ENCODE measurements at regions not wholly inside any gene's neighbourhood (a gene's known extent, or its start where the extent isn't known, plus 50 kb on each side); places are given as distances from the start of the nearest gene placed in this dataset.
"Not testable (repeated sequence)": the region's sequence is repeated elsewhere in the genome, so short reads cannot be mapped to it uniquely, and the experiment has no call there.

GRCh38 chr3:22843854-22844253 is 359.3 kb upstream of the UBE2E2 start:
- Mint-ChIP-seq H3K27me3 (ENCODE audit: low read depth in 3 of 3) (peaks cover 0 to 3% (median 2%) of the 10 kb centered on the region in 3 donors), H3K4me1 (no peaks in the 10 kb centered on the region), H3K27ac (no peak overlapping the region), H3K4me3 (no peak overlapping the region), H3K36me3 (no peaks in the 10 kb centered on the region), H3K9me3 (peaks cover 0 to 27% (median 5%) of the 10 kb centered on the region in 6 donors)
- no peak for DNase-seq

GRCh38 chr3:22846566-22846965 is 356.6 kb upstream of the UBE2E2 start:
- no peaks in the 10 kb centered on the region for H3K27me3 Mint-ChIP-seq (ENCODE audit: low read depth in 3 of 3)

GRCh38 chr3:22849583-22849982 is 353.5 kb upstream of the UBE2E2 start:
- not testable (repeated sequence) for H3K27ac Mint-ChIP-seq; H3K4me1 Mint-ChIP-seq; H3K27me3 Mint-ChIP-seq (ENCODE audit: low read depth in 3 of 3); H3K4me3 Mint-ChIP-seq; H3K36me3 Mint-ChIP-seq; DNase-seq
- H3K9me3 Mint-ChIP-seq, result peaks cover 0 to 17% (median 5%) of the 10 kb centered on the region in 6 donors

More at GRCh38 chr3:22846566-22846965, 356.6 kb upstream of the UBE2E2 start:
- DNase-seq, result no peak
- Mint-ChIP-seq H3K9me3 (peaks cover 0 to 27% (median 6%) of the 10 kb centered on the region in 6 donors), H3K4me1 (no peaks in the 10 kb centered on the region), H3K27ac (no peak overlapping the region), H3K36me3 (no peaks in the 10 kb centered on the region), H3K4me3 (no peak overlapping the region)

GRCh38 chr3:22856811-22857210 is 346.3 kb upstream of the UBE2E2 start:
- peaks cover 2 to 14% (median 5%) of the 10 kb centered on the region in 6 donors for H3K9me3 Mint-ChIP-seq
- no peak overlapping the region for H3K4me3 Mint-ChIP-seq
- H3K36me3 Mint-ChIP-seq, result no peaks in the 10 kb centered on the region
- no peaks in the 10 kb centered on the region for H3K4me1 Mint-ChIP-seq
- no peak for DNase-seq
- H3K27me3 Mint-ChIP-seq (ENCODE audit: low read depth in 3 of 3), result no peaks in the 10 kb centered on the region
- H3K27ac Mint-ChIP-seq, result no peak overlapping the region

- Mint-ChIP-seq H3K27me3 (ENCODE audit: low read depth in 3 of 3) (no peaks in the 10 kb centered on the region), H3K9me3 (peaks cover 0 to 10% (median 3%) of the 10 kb centered on the region in 6 donors), H3K36me3 (no peaks in the 10 kb centered on the region), H3K4me1 (no peaks in the 10 kb centered on the region), H3K27ac (no peak overlapping the region), H3K4me3 (no peak overlapping the region)
- no peak for DNase-seq
These were observed 344.6 kb upstream of the UBE2E2 start for GRCh38 chr3:22858486-22858885.

GRCh38 chr3:22859618-22860017 is 343.5 kb upstream of the UBE2E2 start:
- H3K27ac Mint-ChIP-seq, result no peak overlapping the region
- no peak for DNase-seq
- peaks cover 0 to 16% (median 3%) of the 10 kb centered on the region in 6 donors for H3K9me3 Mint-ChIP-seq
- H3K36me3 Mint-ChIP-seq, result no peaks in the 10 kb centered on the region
- no peak overlapping the region for H3K4me3 Mint-ChIP-seq
- no peaks in the 10 kb centered on the region for H3K4me1 Mint-ChIP-seq
- H3K27me3 Mint-ChIP-seq (ENCODE audit: low read depth in 3 of 3), result peaks cover 0 to 2% (median 0%) of the 10 kb centered on the region in 3 donors

- Mint-ChIP-seq H3K36me3 (no peaks in the 10 kb centered on the region), H3K27ac (no peak overlapping the region), H3K4me1 (no peaks in the 10 kb centered on the region), H3K9me3 (peaks cover 0 to 11% (median 3%) of the 10 kb centered on the region in 6 donors), H3K4me3 (no peak overlapping the region), H3K27me3 (ENCODE audit: low read depth in 3 of 3) (peaks cover 0 to 4% (median 2%) of the 10 kb centered on the region in 3 donors)
- no peak for DNase-seq
These were observed 341.7 kb upstream of the UBE2E2 start for GRCh38 chr3:22861426-22861825.

- no peaks in the 10 kb centered on the region for H3K36me3 Mint-ChIP-seq
- no peaks in the 10 kb centered on the region for H3K4me1 Mint-ChIP-seq
- peaks cover 0 to 4% (median 2%) of the 10 kb centered on the region in 3 donors for H3K27me3 Mint-ChIP-seq (ENCODE audit: low read depth in 3 of 3)
- H3K9me3 Mint-ChIP-seq, result peaks cover 0 to 6% (median 3%) of the 10 kb centered on the region in 6 donors
- no peak overlapping the region for H3K27ac Mint-ChIP-seq
- H3K4me3 Mint-ChIP-seq, result no peak overlapping the region
- no peak for DNase-seq
These were observed 341.0 kb upstream of the UBE2E2 start for GRCh38 chr3:22862111-22862510.

GRCh38 chr3:22882834-22883233 is 320.3 kb upstream of the UBE2E2 start:
- H3K27ac Mint-ChIP-seq; H3K4me1 Mint-ChIP-seq; H3K36me3 Mint-ChIP-seq; H3K27me3 Mint-ChIP-seq (ENCODE audit: low read depth in 3 of 3); H3K4me3 Mint-ChIP-seq; DNase-seq: not testable (repeated sequence)
- peaks cover 0 to 10% (median 2%) of the 10 kb centered on the region in 6 donors for H3K9me3 Mint-ChIP-seq

- Mint-ChIP-seq H3K36me3 (no peaks in the 10 kb centered on the region), H3K4me3 (no peak overlapping the region), H3K4me1 (no peaks in the 10 kb centered on the region), H3K27me3 (ENCODE audit: low read depth in 3 of 3) (peaks cover 0 to 1% (median 0%) of the 10 kb centered on the region in 3 donors), H3K27ac (no peak overlapping the region), H3K9me3 (peaks cover 0 to 10% (median 2%) of the 10 kb centered on the region in 6 donors)
- no peak for DNase-seq
These were observed 318.1 kb upstream of the UBE2E2 start for GRCh38 chr3:22885039-22885438.

GRCh38 chr3:22885574-22886341 is 317.4 kb upstream of the UBE2E2 start:
- Mint-ChIP-seq H3K27me3 (ENCODE audit: low read depth in 3 of 3) (peaks cover 0 to 1% (median 0%) of the 10 kb centered on the region in 3 donors), H3K4me1 (no peaks in the 10 kb centered on the region), H3K4me3 (no peak overlapping the region), H3K27ac (no peak overlapping the region), H3K36me3 (no peaks in the 10 kb centered on the region), H3K9me3 (peaks cover 0 to 10% (median 2%) of the 10 kb centered on the region in 6 donors)
- no peak for DNase-seq

- no peaks in the 10 kb centered on the region for H3K4me1 Mint-ChIP-seq
- DNase-seq, result no peak
- H3K36me3 Mint-ChIP-seq, result no peaks in the 10 kb centered on the region
- no peak overlapping the region for H3K27ac Mint-ChIP-seq
- H3K27me3 Mint-ChIP-seq (ENCODE audit: low read depth in 3 of 3), result peaks cover 0 to 1% (median 0%) of the 10 kb centered on the region in 3 donors
- H3K9me3 Mint-ChIP-seq, result peaks cover 0 to 10% (median 0%) of the 10 kb centered on the region in 6 donors
- H3K4me3 Mint-ChIP-seq, result no peak overlapping the region
These were observed 316.6 kb upstream of the UBE2E2 start for GRCh38 chr3:22886439-22887068.

- Mint-ChIP-seq H3K4me3 (no peak overlapping the region), H3K27ac (no peak overlapping the region), H3K27me3 (ENCODE audit: low read depth in 3 of 3) (no peaks in the 10 kb centered on the region), H3K9me3 (peaks cover 0 to 10% (median 0%) of the 10 kb centered on the region in 6 donors), H3K4me1 (no peaks in the 10 kb centered on the region), H3K36me3 (no peaks in the 10 kb centered on the region)
- DNase-seq, result no peak
These were observed 315.3 kb upstream of the UBE2E2 start for GRCh38 chr3:22887664-22888291.

GRCh38 chr3:22893101-22893500 is 310.0 kb upstream of the UBE2E2 start:
- H3K4me3 Mint-ChIP-seq, result no peak overlapping the region
- no peaks in the 10 kb centered on the region for H3K36me3 Mint-ChIP-seq
- no peak overlapping the region for H3K27ac Mint-ChIP-seq
- no peak for DNase-seq
- peaks cover 0 to 6% (median under 1%) of the 10 kb centered on the region in 6 donors for H3K9me3 Mint-ChIP-seq
- H3K4me1 Mint-ChIP-seq, result no peaks in the 10 kb centered on the region
- no peaks in the 10 kb centered on the region for H3K27me3 Mint-ChIP-seq (ENCODE audit: low read depth in 3 of 3)

Data from immature natural killer cell (primary cell).